ENCODE measurements at regions not wholly inside any gene's neighbourhood (a gene's known extent, or its start where the extent isn't known, plus 50 kb on each side); places are given as distances from the start of the nearest gene placed in this dataset.

DNA sequence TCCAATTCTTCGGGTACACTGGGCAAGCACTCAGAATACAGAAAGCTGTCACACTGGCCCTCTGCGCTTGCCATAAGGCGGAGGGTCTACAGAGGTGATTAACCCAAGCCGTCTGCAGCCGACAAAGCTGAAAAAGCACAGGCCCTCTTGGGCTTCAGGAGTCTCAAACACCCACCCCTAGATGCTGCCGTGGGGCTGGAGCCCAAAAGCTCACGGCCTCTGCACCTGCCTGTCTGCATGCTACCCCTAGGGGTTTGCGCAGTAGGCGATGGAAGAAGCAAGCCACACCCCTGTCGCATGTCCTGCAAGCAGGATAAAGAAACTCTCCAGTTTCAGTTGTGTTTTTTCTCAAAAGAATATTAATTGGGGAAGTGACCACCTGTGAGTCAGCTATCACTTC, 118.8 kb upstream of the PLEKHA5 start:
- TF ChIP-seq, protein P1, sequence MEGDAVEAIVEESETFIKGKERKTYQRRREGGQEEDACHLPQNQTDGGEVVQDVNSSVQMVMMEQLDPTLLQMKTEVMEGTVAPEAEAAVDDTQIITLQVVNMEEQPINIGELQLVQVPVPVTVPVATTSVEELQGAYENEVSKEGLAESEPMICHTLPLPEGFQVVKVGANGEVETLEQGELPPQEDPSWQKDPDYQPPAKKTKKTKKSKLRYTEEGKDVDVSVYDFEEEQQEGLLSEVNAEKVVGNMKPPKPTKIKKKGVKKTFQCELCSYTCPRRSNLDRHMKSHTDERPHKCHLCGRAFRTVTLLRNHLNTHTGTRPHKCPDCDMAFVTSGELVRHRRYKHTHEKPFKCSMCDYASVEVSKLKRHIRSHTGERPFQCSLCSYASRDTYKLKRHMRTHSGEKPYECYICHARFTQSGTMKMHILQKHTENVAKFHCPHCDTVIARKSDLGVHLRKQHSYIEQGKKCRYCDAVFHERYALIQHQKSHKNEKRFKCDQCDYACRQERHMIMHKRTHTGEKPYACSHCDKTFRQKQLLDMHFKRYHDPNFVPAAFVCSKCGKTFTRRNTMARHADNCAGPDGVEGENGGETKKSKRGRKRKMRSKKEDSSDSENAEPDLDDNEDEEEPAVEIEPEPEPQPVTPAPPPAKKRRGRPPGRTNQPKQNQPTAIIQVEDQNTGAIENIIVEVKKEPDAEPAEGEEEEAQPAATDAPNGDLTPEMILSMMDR (IDR thresholded peaks at IDR 0.05; ENCODE audit: insufficient read depth, low read depth, low read length), result no peak
- no peak for TF ChIP-seq EZH2 (IDR thresholded peaks at IDR 0.05; ENCODE audit: insufficient read depth, low read length)

Measured in astrocyte (in vitro differentiated cells and primary cell).